GM10266 (cell line): ENCODE measurements at regions not wholly inside any gene's neighbourhood (a gene's known extent, or its start where the extent isn't known, plus 50 kb on each side); places are given as distances from the start of the nearest gene placed in this dataset.

Experiments used
- DNase-seq: peaks from one replicate; pipeline ENCODE4 v3.0.0; 2012; ENCODE audit errors: extremely low spot score
- CTCF ChIP-seq: IDR thresholded peaks from 2 replicates; pipeline ENCODE4 v1.5.1; 2012; ENCODE audit warnings: mild to moderate bottlenecking, low read depth; ENCODE audit not compliant: control insufficient read depth, insufficient read depth; ENCODE audit errors: missing control alignments

DNA sequence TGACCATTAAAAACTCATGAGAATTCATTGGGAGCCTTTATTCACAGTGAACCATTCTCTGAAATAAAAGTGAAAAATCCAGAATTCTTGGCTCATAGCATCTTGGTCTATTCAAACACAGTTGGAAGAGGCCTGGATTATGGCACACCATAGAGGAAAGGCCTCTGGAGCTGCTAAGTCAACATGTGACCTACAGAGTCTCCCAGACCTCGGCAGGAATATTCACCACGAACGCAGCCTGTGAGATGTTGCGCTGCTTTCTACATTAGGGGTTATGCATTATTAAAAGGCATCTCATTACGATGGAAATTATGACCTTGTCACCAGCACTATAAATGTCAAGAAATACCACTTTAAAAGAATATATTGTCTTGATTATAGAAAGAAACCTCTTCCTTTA is 132.6 kb downstream of the EFNB2 start:
- TF ChIP-seq CTCF, result no peak
- DNase-seq, result no peak

DNA sequence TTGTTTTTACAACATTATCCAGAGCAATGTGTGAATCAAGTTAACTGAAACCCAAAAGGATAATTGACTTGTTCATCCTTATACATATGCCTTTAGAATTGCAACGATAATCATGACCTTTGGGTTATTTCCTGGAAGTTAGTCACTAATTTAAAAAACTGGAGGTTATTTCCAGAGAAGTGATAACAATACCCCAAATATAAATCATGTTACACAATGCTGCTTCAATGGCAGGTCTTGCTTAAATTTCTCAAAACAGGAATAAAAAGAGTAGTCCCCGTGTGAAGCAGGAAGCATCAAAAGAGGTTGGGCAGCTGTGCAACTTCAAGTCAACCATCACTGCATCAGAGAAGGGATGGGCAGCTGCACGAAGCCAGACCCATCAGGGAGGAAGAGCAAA is 134.4 kb downstream of the EFNB2 start:
- no peak for TF ChIP-seq CTCF
- no peak for DNase-seq

GRCh38 chr13:106400289-106400688 is 135.2 kb downstream of the EFNB2 start:
- TF ChIP-seq CTCF, result no peak

DNA sequence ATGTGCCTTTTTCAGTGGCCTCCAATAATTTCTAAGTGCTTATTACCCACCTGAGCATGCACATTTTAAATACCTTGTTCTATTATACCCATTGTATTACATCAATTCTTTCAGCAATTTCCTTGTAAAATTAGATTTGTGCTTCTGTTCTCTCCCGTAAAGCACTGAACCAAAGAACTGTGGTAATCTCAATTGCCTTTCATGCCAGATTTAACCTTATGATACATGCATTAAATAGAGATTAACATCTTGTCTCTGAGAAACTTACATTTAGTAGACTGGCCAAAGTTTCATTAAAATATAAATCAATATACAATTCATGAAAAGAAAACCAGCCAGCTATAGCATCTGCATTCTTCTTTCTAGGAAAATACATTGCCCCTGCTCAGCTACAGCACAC is 137.2 kb downstream of the EFNB2 start:
- no peak for TF ChIP-seq CTCF

More at GRCh38 chr13:106400289-106400688, 135.2 kb downstream of the EFNB2 start:
- DNase-seq, result no peak

DNA sequence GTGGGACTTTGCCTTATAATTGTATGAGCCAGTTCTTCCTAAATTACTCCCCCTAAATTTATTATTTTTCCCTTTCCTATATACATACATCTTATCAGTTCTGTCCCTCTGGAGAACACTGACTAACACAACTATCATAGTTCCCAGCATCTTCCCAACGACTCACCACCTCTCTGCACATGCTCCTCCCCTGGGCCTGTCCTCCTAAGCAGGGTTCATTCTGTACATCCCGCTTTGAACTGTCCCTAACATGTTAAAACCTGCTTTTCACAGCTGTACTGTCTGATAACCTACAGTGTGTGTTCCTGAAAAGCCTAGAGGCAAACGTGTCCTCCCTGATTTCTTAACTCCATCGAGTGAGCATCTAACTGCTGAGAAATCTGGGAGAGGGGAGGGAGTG is 141.7 kb downstream of the EFNB2 start:
- DNase-seq, result no peak
- TF ChIP-seq CTCF, result no peak

More for the DNA sequence above, 137.2 kb downstream of the EFNB2 start:
- no peak for DNase-seq

DNA sequence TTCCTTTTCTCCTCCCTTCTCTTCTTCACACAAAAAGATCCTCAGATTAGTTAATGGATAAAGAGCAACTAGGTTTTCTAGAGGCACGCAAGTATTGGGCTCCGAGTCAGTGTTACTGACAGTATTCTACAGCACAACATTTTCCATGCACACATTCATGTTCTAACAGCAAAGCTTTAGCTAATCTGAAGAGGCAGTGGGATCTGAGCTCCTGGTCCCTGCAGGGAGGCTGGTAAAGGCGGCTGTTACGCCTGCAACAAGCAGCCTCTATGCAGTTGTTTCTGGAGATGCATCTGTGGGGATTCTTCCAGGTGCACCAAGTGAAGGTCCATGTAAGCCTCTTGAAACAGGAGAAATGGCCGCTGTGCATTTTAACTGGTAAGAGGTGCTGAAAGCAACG is 143.8 kb downstream of the EFNB2 start:
- no peak for DNase-seq
- no peak for TF ChIP-seq CTCF

DNA sequence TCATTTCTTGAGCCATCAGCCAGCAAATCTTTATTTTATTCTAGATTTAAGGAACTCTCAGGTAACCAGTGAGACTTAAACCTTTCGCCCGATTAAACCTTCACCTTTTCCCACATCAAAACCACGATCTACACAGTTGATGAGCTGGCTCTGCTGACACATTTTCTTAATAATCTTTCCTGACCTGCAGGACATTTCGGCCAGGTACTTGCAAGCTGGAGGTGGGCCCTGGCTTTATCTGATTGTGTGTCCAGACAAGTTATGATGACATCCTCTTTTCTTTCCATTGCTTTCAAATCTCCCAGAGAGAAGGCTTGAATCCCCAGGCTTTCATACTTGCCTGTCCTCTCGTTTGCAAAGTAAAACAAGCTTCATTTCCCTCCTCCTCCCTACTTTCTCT is 144.2 kb downstream of the EFNB2 start:
- TF ChIP-seq CTCF, result no peak
- no peak for DNase-seq
